ENCODE measurements at regions not wholly inside any gene's neighbourhood (a gene's known extent, or its start where the extent isn't known, plus 50 kb on each side); places are given as distances from the start of the nearest gene placed in this dataset.
"Not testable (repeated sequence)": the region's sequence is repeated elsewhere in the genome, so short reads cannot be mapped to it uniquely, and the experiment has no call there.

- H3K4me3 Mint-ChIP-seq; H3K27me3 Mint-ChIP-seq; H3K27ac Mint-ChIP-seq; H3K9me3 Mint-ChIP-seq (ENCODE audit: low read depth); H3K4me1 Mint-ChIP-seq (ENCODE audit: low read depth); H3K36me3 Mint-ChIP-seq: not testable (repeated sequence)
These were observed 605.4 kb downstream of the RPIA start for GRCh38 chr2:89296820-89297398.

- H3K9me3 Mint-ChIP-seq (ENCODE audit: low read depth); H3K27me3 Mint-ChIP-seq; H3K4me1 Mint-ChIP-seq (ENCODE audit: low read depth); H3K36me3 Mint-ChIP-seq; H3K4me3 Mint-ChIP-seq; H3K27ac Mint-ChIP-seq: not testable (repeated sequence)
These were observed 607.7 kb downstream of the RPIA start for GRCh38 chr2:89299196-89299595.

- not testable (repeated sequence) for H3K4me1 Mint-ChIP-seq (ENCODE audit: low read depth); H3K27ac Mint-ChIP-seq; H3K4me3 Mint-ChIP-seq; H3K27me3 Mint-ChIP-seq; H3K36me3 Mint-ChIP-seq; H3K9me3 Mint-ChIP-seq (ENCODE audit: low read depth)
These were observed 614.1 kb downstream of the RPIA start for GRCh38 chr2:89305623-89306022.

GRCh38 chr2:89306869-89307637, 615.6 kb downstream of the RPIA start:
- H3K4me1 Mint-ChIP-seq (ENCODE audit: low read depth); H3K36me3 Mint-ChIP-seq; H3K27ac Mint-ChIP-seq; H3K27me3 Mint-ChIP-seq; H3K9me3 Mint-ChIP-seq (ENCODE audit: low read depth); H3K4me3 Mint-ChIP-seq: not testable (repeated sequence)

GRCh38 chr2:89318990-89319389, 627.5 kb downstream of the RPIA start:
- H3K4me1 Mint-ChIP-seq (ENCODE audit: low read depth); H3K27ac Mint-ChIP-seq; H3K9me3 Mint-ChIP-seq (ENCODE audit: low read depth); H3K27me3 Mint-ChIP-seq; H3K36me3 Mint-ChIP-seq; H3K4me3 Mint-ChIP-seq: not testable (repeated sequence)

GRCh38 chr2:89325894-89326293, 634.4 kb downstream of the RPIA start:
- H3K9me3 Mint-ChIP-seq (ENCODE audit: low read depth); H3K27ac Mint-ChIP-seq; H3K4me1 Mint-ChIP-seq (ENCODE audit: low read depth); H3K36me3 Mint-ChIP-seq; H3K4me3 Mint-ChIP-seq; H3K27me3 Mint-ChIP-seq: not testable (repeated sequence)

GRCh38 chr2:89326455-89326854, 635.0 kb downstream of the RPIA start:
- not testable (repeated sequence) for H3K27me3 Mint-ChIP-seq, H3K27ac Mint-ChIP-seq

GRCh38 chr2:89328790-89329189, 637.3 kb downstream of the RPIA start:
- H3K4me3 Mint-ChIP-seq; H3K9me3 Mint-ChIP-seq (ENCODE audit: low read depth); H3K27me3 Mint-ChIP-seq; H3K4me1 Mint-ChIP-seq (ENCODE audit: low read depth); H3K27ac Mint-ChIP-seq; H3K36me3 Mint-ChIP-seq: not testable (repeated sequence)

More at GRCh38 chr2:89326455-89326854, 635.0 kb downstream of the RPIA start:
- not testable (repeated sequence) for H3K4me1 Mint-ChIP-seq (ENCODE audit: low read depth); H3K9me3 Mint-ChIP-seq (ENCODE audit: low read depth); H3K36me3 Mint-ChIP-seq; H3K4me3 Mint-ChIP-seq

All from activated naive CD8-positive, alpha-beta T cell (primary cell).